Esophagus (tissue), 2 donors: ENCODE measurements at regions not wholly inside any gene's neighbourhood (a gene's known extent, or its start where the extent isn't known, plus 50 kb on each side); places are given as distances from the start of the nearest gene placed in this dataset.
"Not testable (repeated sequence)": the region's sequence is repeated elsewhere in the genome, so short reads cannot be mapped to it uniquely, and the experiment has no call there.

ENCODE experiments used
- H3K27ac ChIP-seq, 2 donors: one replicate each; pipeline ENCODE4 v1.5.1; 2013; ENCODE audit warnings: low read depth in 2 of 2, mild to moderate bottlenecking in 2 of 2, inconsistent platforms in 1 of 2, low read length in 1 of 2, moderate library complexity in 1 of 2
- H3K27me3 ChIP-seq, 2 donors: one replicate each; pipeline ENCODE4 v1.6.1; 2013; ENCODE audit warnings: low read length in 2 of 2, control low read depth in 1 of 2, mild to moderate bottlenecking in 1 of 2; ENCODE audit not compliant: insufficient read depth in 2 of 2, control insufficient read depth in 1 of 2
- H3K36me3 ChIP-seq, 2 donors: one replicate each; pipeline ENCODE4 v1.6.1; 2013; ENCODE audit warnings: low read length in 1 of 2; ENCODE audit not compliant: control insufficient read depth in 2 of 2, insufficient read depth in 2 of 2
- H3K4me1 ChIP-seq, 2 donors: one replicate each; pipeline ENCODE4 v1.6.1; 2013; ENCODE audit warnings: low read length in 1 of 2; ENCODE audit not compliant: control insufficient read depth in 2 of 2, insufficient read depth in 2 of 2
- H3K4me3 ChIP-seq, 2 donors: one replicate each; pipeline ENCODE4 v1.5.1; 2013; ENCODE audit warnings: low read length in 2 of 2, mild to moderate bottlenecking in 2 of 2, low read depth in 1 of 2, moderate library complexity in 1 of 2
- H3K9me3 ChIP-seq, 2 donors: one replicate each; pipeline ENCODE4 v1.6.1; 2013; ENCODE audit warnings: mild to moderate bottlenecking in 2 of 2, low read depth in 1 of 2, low read length in 1 of 2, moderate library complexity in 1 of 2; ENCODE audit not compliant: control insufficient read depth in 2 of 2, insufficient read depth in 1 of 2
- WGBS, 2 donors: extraction: QIAGEN DNeasy Blood & Tissue Kit; methylation state at CpG; one replicate each; pipeline ENCODE4 v1.1.7; 2013; 5-methylcytosine and 5-hydroxymethylcytosine counted together
- donor health status: healthy with polysubstance abuse.
- donor health status: Bipolar disorder and iron deficiency.

DNA sequence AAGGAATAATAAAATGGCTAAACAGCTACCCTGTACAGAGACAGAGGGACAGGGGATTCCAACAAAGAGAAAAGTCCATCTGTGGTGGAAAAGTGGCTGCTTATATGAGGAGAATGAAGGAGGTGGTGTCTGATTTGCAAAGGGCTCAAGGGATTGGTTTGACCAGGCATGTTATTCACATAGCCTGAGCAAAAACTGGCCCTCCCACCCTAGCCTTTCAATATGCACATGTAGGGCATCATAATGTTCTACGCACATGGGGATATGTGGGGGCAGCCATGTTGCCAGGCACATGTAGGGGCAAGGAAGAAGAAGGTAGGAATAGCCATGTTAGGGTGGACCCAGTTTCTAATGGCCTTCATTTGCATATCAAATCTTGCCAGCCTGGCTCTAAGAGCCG, 1527.1 kb downstream of the RPIA start:
- not testable (repeated sequence) for H3K4me3 ChIP-seq, H3K9me3 ChIP-seq, H3K27ac ChIP-seq, H3K36me3 ChIP-seq, H3K27me3 ChIP-seq, H3K4me1 ChIP-seq
- 98 to 100% methylated on average over 1 of the region's 2 CpGs for WGBS, 2 donors

- WGBS, 2 donors = 73 to 93% methylated on average over 2 of the region's 2 CpGs
- not testable (repeated sequence) for H3K27ac ChIP-seq, H3K4me1 ChIP-seq, H3K36me3 ChIP-seq, H3K4me3 ChIP-seq, H3K27me3 ChIP-seq, H3K9me3 ChIP-seq
Observed at GRCh38 chr2:90220623-90221299, 1529.3 kb downstream of the RPIA start.

DNA sequence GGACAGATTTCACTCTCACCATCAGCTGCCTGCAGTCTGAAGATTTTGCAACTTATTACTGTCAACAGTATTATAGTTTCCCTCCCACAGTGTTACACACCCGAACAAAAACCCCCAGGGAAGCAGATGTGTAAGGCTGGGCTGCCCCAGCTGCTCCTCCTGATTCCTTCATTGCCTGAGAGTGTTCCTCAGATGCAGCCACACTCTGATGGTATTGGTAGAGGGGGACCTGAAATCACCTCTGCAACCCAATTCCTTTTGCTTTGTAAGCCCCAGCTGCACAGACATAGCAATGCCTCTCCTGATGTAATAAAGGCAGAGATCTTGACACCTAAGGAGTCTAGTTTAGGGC, 1529.8 kb downstream of the RPIA start:
- Histone ChIP-seq H3K27me3 (no peaks in the 10 kb centered on the region), H3K4me3 (no peak overlapping the region), H3K9me3 (no peaks in the 10 kb centered on the region), H3K36me3 (no peaks in the 10 kb centered on the region), H3K4me1 (no peaks in the 10 kb centered on the region), H3K27ac (no peak overlapping the region)
- 16 to 31% methylated on average over 1 of the region's 1 CpG for WGBS, 2 donors

GRCh38 chr2:90224767-90225166, 1533.3 kb downstream of the RPIA start:
- not testable (repeated sequence) for H3K36me3 ChIP-seq, H3K27me3 ChIP-seq, H3K4me1 ChIP-seq, H3K4me3 ChIP-seq, H3K27ac ChIP-seq, H3K9me3 ChIP-seq

DNA sequence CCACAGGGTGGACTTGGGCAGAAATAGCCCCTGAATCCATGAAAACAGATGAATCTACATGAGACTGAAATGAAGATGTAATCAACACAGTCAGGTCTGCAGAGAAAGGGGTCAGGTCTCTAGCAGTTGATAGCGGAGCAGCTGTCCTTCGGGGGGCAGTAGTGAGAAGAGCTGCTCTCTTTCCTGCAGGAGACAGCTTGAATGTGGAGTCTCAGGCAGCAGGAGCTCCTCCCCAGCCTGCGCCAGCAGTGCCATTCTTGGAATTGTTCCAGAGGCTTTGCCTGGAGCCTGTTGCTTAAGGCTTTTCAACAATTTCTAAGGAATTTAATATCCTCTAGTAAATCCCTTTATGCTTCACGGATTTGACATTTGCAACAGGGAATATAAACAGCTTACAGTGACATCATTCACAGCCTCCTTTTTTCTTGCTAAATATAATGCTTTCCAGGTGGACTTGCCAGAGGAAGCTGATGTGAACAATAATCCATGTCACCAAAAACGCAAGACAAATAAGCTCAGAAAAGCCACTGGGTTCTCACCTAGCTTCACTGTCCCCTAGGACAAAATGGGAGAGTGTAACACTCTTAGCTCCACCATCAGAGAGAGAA, 1535.1 kb downstream of the RPIA start:
- H3K36me3 ChIP-seq, H3K4me1 ChIP-seq, H3K9me3 ChIP-seq, H3K27ac ChIP-seq, H3K4me3 ChIP-seq, H3K27me3 ChIP-seq: not testable (repeated sequence)
- WGBS, 2 donors = 26% methylated on average over 4 to 5 of the region's 5 CpGs

- not testable (repeated sequence) for H3K9me3 ChIP-seq, H3K4me3 ChIP-seq, H3K4me1 ChIP-seq, H3K36me3 ChIP-seq, H3K27me3 ChIP-seq, H3K27ac ChIP-seq
- 70 to 78% methylated on average over 4 of the region's 4 CpGs for WGBS, 2 donors
Observed at GRCh38 chr2:90231199-90231598, 1539.7 kb downstream of the RPIA start.

GRCh38 chr2:90235452-90235851, 1544.0 kb downstream of the RPIA start:
- not testable (repeated sequence) for H3K9me3 ChIP-seq, H3K27ac ChIP-seq, H3K4me1 ChIP-seq, H3K27me3 ChIP-seq, H3K36me3 ChIP-seq, H3K4me3 ChIP-seq
- WGBS, 2 donors = 25 to 40% methylated on average over 1 of the region's 1 CpG

GRCh38 chr2:90237923-90238361, 1546.5 kb downstream of the RPIA start:
- not testable (repeated sequence) for H3K27ac ChIP-seq, H3K9me3 ChIP-seq, H3K4me3 ChIP-seq, H3K27me3 ChIP-seq, H3K4me1 ChIP-seq, H3K36me3 ChIP-seq
- 28 to 31% methylated on average over 26 to 31 of the region's 31 CpGs for WGBS, 2 donors

GRCh38 chr2:90238505-90239230, 1547.2 kb downstream of the RPIA start:
- H3K27ac ChIP-seq, H3K4me3 ChIP-seq, H3K9me3 ChIP-seq, H3K4me1 ChIP-seq, H3K36me3 ChIP-seq, H3K27me3 ChIP-seq: not testable (repeated sequence)
- WGBS, 2 donors = 89 to 90% methylated on average over 41 to 43 of the region's 43 CpGs

DNA sequence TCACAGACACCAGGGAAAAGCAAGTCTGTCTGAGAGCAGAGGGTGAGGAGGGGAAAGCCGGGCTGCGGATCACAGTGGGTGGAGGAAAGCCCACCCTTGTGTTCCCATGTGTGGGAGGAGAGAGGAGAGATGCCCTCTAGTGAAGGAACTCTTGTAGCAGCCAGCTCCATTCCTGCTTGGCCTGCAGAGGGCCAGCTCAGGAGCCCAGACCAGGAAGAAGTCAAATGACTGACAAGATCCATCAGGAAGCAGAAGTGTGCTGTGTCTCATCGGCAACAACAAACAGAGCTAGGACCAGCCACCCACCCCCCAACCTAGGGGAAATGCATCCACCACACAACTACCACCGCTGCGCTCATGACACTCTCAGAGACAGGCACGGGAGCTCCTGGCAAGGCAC, 1548.3 kb downstream of the RPIA start:
- 43 to 64% methylated on average over 2 to 6 of the region's 6 CpGs for WGBS, 2 donors
- not testable (repeated sequence) for H3K27me3 ChIP-seq, H3K4me1 ChIP-seq, H3K4me3 ChIP-seq, H3K36me3 ChIP-seq, H3K9me3 ChIP-seq, H3K27ac ChIP-seq
